Esophagus squamous epithelium (tissue), 4 donors: ENCODE measurements at regions not wholly inside any gene's neighbourhood (a gene's known extent, or its start where the extent isn't known, plus 50 kb on each side); places are given as distances from the start of the nearest gene placed in this dataset.

Experiments used
- POLR2A ChIP-seq, 4 donors: fragments of 450-650 bp; IDR thresholded peaks; one replicate each; pipeline ENCODE4 v1.6.1; 2017; ENCODE audit warnings: antibody characterized with exemption in 4 of 4, mild to moderate bottlenecking in 4 of 4, moderate library complexity in 3 of 4
- TF ChIP-seq, protein P1 (sequence below), 6 experiments: fragments of 450-650 bp in 4 of 6; fragments of 200-600 bp in 2 of 6; sonication (generic) in 2 of 6; IDR thresholded peaks; one replicate each; pipeline ENCODE4 v1.5.1; 2016 to 2019; ENCODE audit warnings: antibody characterized with exemption in 6 of 6, mild to moderate bottlenecking in 4 of 6, moderate library complexity in 4 of 6

DNA sequence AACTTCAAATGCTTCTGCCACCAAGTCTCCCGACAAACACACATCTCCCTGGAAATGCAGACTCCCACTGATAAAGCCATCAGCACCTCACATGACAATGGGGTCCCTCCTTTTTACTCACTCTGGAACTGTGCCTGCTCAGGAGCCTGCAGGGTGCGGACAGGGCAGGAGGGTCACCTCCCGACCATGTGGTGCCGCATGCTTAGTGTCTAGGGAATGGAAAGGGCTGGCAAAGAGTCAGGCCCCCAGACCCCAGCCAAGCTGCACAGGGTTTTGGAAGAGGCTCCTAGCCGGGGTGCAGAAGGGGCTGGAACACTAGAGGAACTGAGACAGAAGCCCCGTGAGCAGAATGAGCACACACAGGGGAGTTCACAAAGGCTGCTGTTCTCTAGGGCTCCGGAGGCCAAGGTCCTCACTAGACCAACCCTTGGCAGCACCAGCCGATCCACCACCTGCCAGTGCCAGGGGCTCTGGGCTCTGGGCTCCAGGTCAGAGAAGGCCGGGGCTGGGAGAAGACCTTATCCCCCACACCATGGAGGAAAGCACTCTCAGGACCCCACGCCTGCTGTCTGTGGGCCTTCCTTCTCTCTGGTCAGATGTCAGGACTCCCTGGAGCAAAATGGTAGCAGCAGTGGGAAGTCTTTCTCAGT lies 125.1 kb upstream of the FGF3 start:
- TF ChIP-seq, protein P1, sequence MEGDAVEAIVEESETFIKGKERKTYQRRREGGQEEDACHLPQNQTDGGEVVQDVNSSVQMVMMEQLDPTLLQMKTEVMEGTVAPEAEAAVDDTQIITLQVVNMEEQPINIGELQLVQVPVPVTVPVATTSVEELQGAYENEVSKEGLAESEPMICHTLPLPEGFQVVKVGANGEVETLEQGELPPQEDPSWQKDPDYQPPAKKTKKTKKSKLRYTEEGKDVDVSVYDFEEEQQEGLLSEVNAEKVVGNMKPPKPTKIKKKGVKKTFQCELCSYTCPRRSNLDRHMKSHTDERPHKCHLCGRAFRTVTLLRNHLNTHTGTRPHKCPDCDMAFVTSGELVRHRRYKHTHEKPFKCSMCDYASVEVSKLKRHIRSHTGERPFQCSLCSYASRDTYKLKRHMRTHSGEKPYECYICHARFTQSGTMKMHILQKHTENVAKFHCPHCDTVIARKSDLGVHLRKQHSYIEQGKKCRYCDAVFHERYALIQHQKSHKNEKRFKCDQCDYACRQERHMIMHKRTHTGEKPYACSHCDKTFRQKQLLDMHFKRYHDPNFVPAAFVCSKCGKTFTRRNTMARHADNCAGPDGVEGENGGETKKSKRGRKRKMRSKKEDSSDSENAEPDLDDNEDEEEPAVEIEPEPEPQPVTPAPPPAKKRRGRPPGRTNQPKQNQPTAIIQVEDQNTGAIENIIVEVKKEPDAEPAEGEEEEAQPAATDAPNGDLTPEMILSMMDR (IDR thresholded peaks at IDR 0.05) = no peak
- no peak for TF ChIP-seq POLR2A (IDR thresholded peaks at IDR 0.05)
